Karpas-422 (cell line): ENCODE measurements at regions not wholly inside any gene's neighbourhood (a gene's known extent, or its start where the extent isn't known, plus 50 kb on each side); places are given as distances from the start of the nearest gene placed in this dataset.
"Not testable (repeated sequence)": the region's sequence is repeated elsewhere in the genome, so short reads cannot be mapped to it uniquely, and the experiment has no call there.

ENCODE experiments used
- DNase-seq: peaks from one replicate; pipeline ENCODE4 v3.0.0-alpha.2; 2015
- H2AFZ ChIP-seq: fragments of 200-600 bp; sonication (generic); 2 replicates; pipeline ENCODE4 v1.6.1; 2014; ENCODE audit warnings: antibody characterized with exemption, low read length, mixed read lengths
- H3K27ac ChIP-seq: fragments of 200-600 bp; sonication (generic); 2 replicates; pipeline ENCODE4 v1.5.1; 2014; ENCODE audit warnings: mild to moderate bottlenecking, low read length, moderate library complexity
- H3K27me3 ChIP-seq: fragments of 200-600 bp; sonication (generic); 2 replicates; pipeline ENCODE4 v1.6.1; 2014; ENCODE audit warnings: low read length, mixed read lengths
- H3K36me3 ChIP-seq: fragments of 200-600 bp; sonication (generic); 2 replicates; pipeline ENCODE4 v1.6.1; 2014; ENCODE audit warnings: low read length, mixed read lengths; ENCODE audit not compliant: insufficient read depth
- H3K4me1 ChIP-seq: fragments of 200-600 bp; sonication (generic); 2 replicates; pipeline ENCODE4 v1.6.1; 2014; ENCODE audit warnings: mild to moderate bottlenecking, low read length, mixed read lengths
- H3K4me2 ChIP-seq: fragments of 200-600 bp; sonication (generic); 2 replicates; pipeline ENCODE4 v1.6.1; 2014; ENCODE audit warnings: low read length, low read depth, mild to moderate bottlenecking; ENCODE audit not compliant: poor library complexity, severe bottlenecking
- H3K4me3 ChIP-seq: fragments of 200-600 bp; sonication (generic); 2 replicates; pipeline ENCODE4 v1.5.1; 2014; ENCODE audit warnings: mild to moderate bottlenecking, antibody characterized with exemption, low read length, mixed read lengths
- H3K79me2 ChIP-seq: fragments of 200-600 bp; sonication (generic); 2 replicates; pipeline ENCODE4 v1.6.1; 2014; ENCODE audit warnings: mild to moderate bottlenecking, low read length, mixed read lengths
- H3K9ac ChIP-seq: fragments of 200-600 bp; sonication (generic); 2 replicates; pipeline ENCODE4 v1.6.0; 2014; ENCODE audit warnings: low read length
- H3K9me2 ChIP-seq: fragments of 200-600 bp; sonication (generic), shearing (Covaris generic); replicated peaks from 2 replicates; pipeline ENCODE4 v1.6.0; 2014; ENCODE audit warnings: mild to moderate bottlenecking, low read length, moderate library complexity; ENCODE audit not compliant: insufficient read depth
- H3K9me3 ChIP-seq: fragments of 300-700, 200-600 bp; sonication (generic); 2 replicates; pipeline ENCODE4 v1.6.1; 2014; ENCODE audit warnings: low read length, mixed read lengths
- H4K20me1 ChIP-seq: fragments of 200-600 bp; sonication (generic); 2 replicates; pipeline ENCODE4 v1.6.1; 2014; ENCODE audit warnings: mild to moderate bottlenecking, antibody characterized with exemption, low read length, low read depth; ENCODE audit not compliant: insufficient read depth

- no peaks in the 10 kb centered on the region for H3K4me1 ChIP-seq
- no peak overlapping the region for H2AFZ ChIP-seq
- H3K36me3 ChIP-seq, result no peaks in the 10 kb centered on the region
- no peak overlapping the region for H3K4me2 ChIP-seq
- no peaks in the 10 kb centered on the region for H3K9me2 ChIP-seq
- no peaks in the 10 kb centered on the region for H3K9me3 ChIP-seq
- no peak overlapping the region for H3K9ac ChIP-seq
- H3K79me2 ChIP-seq, result no peaks in the 10 kb centered on the region
- H3K27ac ChIP-seq, result no peak overlapping the region
- H4K20me1 ChIP-seq, result no peaks in the 10 kb centered on the region
- DNase-seq, result no peak
- no peak overlapping the region for H3K4me3 ChIP-seq
- H3K27me3 ChIP-seq, result no peaks in the 10 kb centered on the region
Observed at GRCh38 chr16:85202051-85202601, 89.9 kb upstream of the CIBAR2 start.

GRCh38 chr16:85202631-85203461, 90.6 kb upstream of the CIBAR2 start:
- Histone ChIP-seq H3K4me3 (no peak overlapping the region), H2AFZ (no peak overlapping the region), H4K20me1 (no peaks in the 10 kb centered on the region), H3K9me3 (no peaks in the 10 kb centered on the region), H3K9ac (no peak overlapping the region), H3K4me1 (no peaks in the 10 kb centered on the region), H3K36me3 (no peaks in the 10 kb centered on the region), H3K9me2 (no peaks in the 10 kb centered on the region), H3K27ac (no peak overlapping the region), H3K27me3 (no peaks in the 10 kb centered on the region), H3K79me2 (no peaks in the 10 kb centered on the region), H3K4me2 (no peak overlapping the region)
- DNase-seq, result no peak

GRCh38 chr16:85203462-85203813, 91.2 kb upstream of the CIBAR2 start:
- no peaks in the 10 kb centered on the region for H3K9me3 ChIP-seq
- no peak for DNase-seq
- no peak overlapping the region for H3K27ac ChIP-seq
- no peaks in the 10 kb centered on the region for H3K9me2 ChIP-seq
- no peaks in the 10 kb centered on the region for H4K20me1 ChIP-seq
- no peaks in the 10 kb centered on the region for H3K36me3 ChIP-seq
- no peaks in the 10 kb centered on the region for H3K27me3 ChIP-seq
- H3K4me3 ChIP-seq, result no peak overlapping the region
- H3K4me2 ChIP-seq, result no peak overlapping the region
- no peaks in the 10 kb centered on the region for H3K4me1 ChIP-seq
- no peak overlapping the region for H2AFZ ChIP-seq
- H3K79me2 ChIP-seq, result no peaks in the 10 kb centered on the region
- H3K9ac ChIP-seq, result no peak overlapping the region

GRCh38 chr16:85204242-85205010, 92.2 kb upstream of the CIBAR2 start:
- H3K9me2 ChIP-seq, result no peaks in the 10 kb centered on the region
- no peak overlapping the region for H3K9ac ChIP-seq
- H2AFZ ChIP-seq, result no peak overlapping the region
- H3K9me3 ChIP-seq, result no peaks in the 10 kb centered on the region
- no peaks in the 10 kb centered on the region for H3K4me1 ChIP-seq
- no peak overlapping the region for H3K4me3 ChIP-seq
- H3K36me3 ChIP-seq, result no peaks in the 10 kb centered on the region
- H4K20me1 ChIP-seq, result no peaks in the 10 kb centered on the region
- no peaks in the 10 kb centered on the region for H3K27me3 ChIP-seq
- no peak overlapping the region for H3K4me2 ChIP-seq
- no peak overlapping the region for H3K27ac ChIP-seq
- DNase-seq, result no peak
- no peaks in the 10 kb centered on the region for H3K79me2 ChIP-seq

GRCh38 chr16:85205257-85205656, 93.0 kb upstream of the CIBAR2 start:
- DNase-seq, H3K27ac ChIP-seq, H2AFZ ChIP-seq, H3K4me2 ChIP-seq, H4K20me1 ChIP-seq, H3K27me3 ChIP-seq, H3K79me2 ChIP-seq, H3K36me3 ChIP-seq, H3K4me3 ChIP-seq, H3K9ac ChIP-seq, H3K9me3 ChIP-seq, H3K4me1 ChIP-seq, H3K9me2 ChIP-seq: not testable (repeated sequence)

GRCh38 chr16:85205747-85206471, 93.6 kb upstream of the CIBAR2 start:
- Histone ChIP-seq H3K27ac (no peak overlapping the region), H3K36me3 (no peaks in the 10 kb centered on the region), H3K79me2 (no peaks in the 10 kb centered on the region), H3K4me1 (no peaks in the 10 kb centered on the region), H3K4me2 (no peak overlapping the region), H3K9me3 (no peaks in the 10 kb centered on the region), H3K9me2 (no peaks in the 10 kb centered on the region), H2AFZ (no peak overlapping the region), H3K4me3 (no peak overlapping the region), H3K27me3 (no peaks in the 10 kb centered on the region), H4K20me1 (no peaks in the 10 kb centered on the region), H3K9ac (no peak overlapping the region)
- DNase-seq, result no peak

- no peaks in the 10 kb centered on the region for H3K79me2 ChIP-seq
- no peaks in the 10 kb centered on the region for H4K20me1 ChIP-seq
- H3K4me1 ChIP-seq, result no peaks in the 10 kb centered on the region
- H3K9me2 ChIP-seq, result no peaks in the 10 kb centered on the region
- no peak overlapping the region for H3K9ac ChIP-seq
- no peak overlapping the region for H3K4me2 ChIP-seq
- H3K36me3 ChIP-seq, result no peaks in the 10 kb centered on the region
- no peak overlapping the region for H3K4me3 ChIP-seq
- H3K9me3 ChIP-seq, result no peaks in the 10 kb centered on the region
- no peak overlapping the region for H3K27ac ChIP-seq
- H3K27me3 ChIP-seq, result no peaks in the 10 kb centered on the region
- DNase-seq, result no peak
- H2AFZ ChIP-seq, result no peak overlapping the region
Observed at GRCh38 chr16:85206472-85207356, 94.4 kb upstream of the CIBAR2 start.
